COLO829 (cell line): ENCODE measurements at regions not wholly inside any gene's neighbourhood (a gene's known extent, or its start where the extent isn't known, plus 50 kb on each side); places are given as distances from the start of the nearest gene placed in this dataset.

Experiments
- DNase-seq: peaks from one replicate; pipeline ENCODE4 v3.0.0; 2012; ENCODE audit warnings: low spot score

GRCh38 chr6:85192596-85192995 is 257.3 kb upstream of the NT5E start:
- DNase-seq = no peak

GRCh38 chr6:85192186-85192585 is 257.7 kb upstream of the NT5E start:
- peak; percentile 13 for DNase-seq

DNA sequence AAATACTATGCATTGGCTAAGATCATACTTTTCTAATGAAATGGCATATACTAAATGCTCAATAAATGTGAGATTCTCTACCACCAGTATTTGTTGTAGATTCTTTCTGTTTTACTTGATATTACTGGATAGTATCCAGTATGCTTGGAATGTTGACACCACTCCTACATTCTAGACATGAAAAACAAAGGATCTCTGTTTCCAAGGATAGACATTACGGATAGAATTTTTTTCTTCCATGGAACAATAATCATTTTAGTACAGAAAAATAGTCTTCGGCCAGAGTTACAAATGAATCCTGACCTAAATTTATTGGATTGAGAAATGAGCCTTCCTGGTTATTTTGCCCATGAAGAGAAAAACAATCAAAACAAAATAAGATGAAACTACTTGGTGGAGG is 258.2 kb upstream of the NT5E start:
- DNase-seq = peak; percentile 58

- peak; percentile 18 for DNase-seq
Measured at GRCh38 chr6:85186546-85187175, 263.2 kb upstream of the NT5E start.

DNA sequence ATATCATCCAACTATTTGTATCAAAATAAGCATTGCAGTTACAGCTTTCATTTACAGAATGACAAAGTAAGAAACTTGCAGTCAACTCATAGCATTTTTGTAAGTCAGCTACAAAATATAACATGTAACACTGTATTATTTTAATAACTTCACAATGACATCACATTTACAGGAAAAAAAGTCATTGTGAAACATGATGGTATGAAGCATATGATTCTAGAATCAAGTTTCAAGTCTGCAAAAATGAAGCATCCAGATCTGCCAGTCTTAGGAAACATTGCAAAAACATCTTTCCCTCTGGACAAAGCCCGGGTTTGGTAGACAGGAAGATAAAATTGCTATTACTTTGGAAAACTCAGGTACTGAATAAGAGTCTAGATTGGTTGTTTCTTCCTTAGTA is 263.9 kb upstream of the NT5E start:
- no peak for DNase-seq

DNA sequence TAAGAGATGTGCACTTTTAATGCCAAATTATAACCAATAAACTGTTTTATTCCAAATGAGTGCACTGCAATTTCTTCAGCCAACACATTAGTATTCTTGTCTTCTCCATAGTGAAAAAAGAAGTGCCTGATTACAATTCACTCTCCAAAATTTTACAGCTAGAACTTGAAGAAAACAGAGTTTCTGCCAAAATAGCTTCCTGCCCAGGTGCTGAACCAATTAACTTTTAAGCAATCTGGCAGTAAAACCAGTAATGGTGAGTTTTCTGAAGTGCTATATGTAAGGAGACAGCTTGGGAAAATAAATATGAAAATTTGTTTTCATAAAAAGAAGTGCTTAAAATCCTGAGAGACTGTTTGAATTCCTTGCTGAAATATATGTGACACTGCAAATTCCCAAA is 266.0 kb upstream of the NT5E start:
- no peak for DNase-seq

GRCh38 chr6:85172705-85173104 is 277.2 kb upstream of the NT5E start:
- DNase-seq = no peak

DNA sequence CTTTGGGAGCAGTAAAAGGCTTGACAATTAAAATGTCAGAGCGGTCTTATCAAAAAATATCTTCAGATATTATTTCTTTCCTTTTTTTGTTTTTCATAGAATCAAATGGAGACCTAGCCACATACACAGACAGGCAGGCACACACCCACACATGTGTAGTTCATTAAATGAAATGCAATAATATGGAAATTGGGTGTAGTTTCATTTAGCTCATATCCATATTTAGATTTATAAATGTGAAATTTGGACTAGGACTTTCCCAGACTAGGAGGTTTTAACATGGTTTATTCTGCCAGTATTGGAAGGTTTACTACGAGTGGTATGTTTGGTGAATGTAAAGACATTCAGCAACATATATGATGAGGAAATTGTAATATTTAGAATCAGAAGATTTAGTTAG is 277.7 kb upstream of the NT5E start:
- no peak for DNase-seq

DNA sequence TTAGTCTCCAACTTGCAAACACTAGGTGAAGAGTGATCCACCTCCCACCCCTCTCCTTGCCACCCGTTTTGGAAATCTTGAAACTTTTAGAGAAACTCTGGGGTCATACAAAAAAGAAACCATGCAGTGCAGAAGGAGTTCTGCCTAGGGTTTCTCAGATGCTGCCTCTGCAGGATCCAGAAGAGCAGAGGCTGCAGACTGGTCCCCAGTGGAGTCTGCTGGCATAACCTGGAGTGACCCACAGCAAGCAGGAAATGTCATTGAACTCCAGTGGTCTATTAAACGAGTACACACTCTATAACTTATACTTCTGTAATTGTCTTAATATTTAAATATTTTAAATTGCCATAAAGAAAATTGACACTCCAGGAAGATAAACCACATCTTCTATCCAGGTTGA is 280.7 kb upstream of the NT5E start:
- no peak for DNase-seq

GRCh38 chr6:85168146-85168545 is 281.7 kb upstream of the NT5E start:
- DNase-seq = no peak

DNA sequence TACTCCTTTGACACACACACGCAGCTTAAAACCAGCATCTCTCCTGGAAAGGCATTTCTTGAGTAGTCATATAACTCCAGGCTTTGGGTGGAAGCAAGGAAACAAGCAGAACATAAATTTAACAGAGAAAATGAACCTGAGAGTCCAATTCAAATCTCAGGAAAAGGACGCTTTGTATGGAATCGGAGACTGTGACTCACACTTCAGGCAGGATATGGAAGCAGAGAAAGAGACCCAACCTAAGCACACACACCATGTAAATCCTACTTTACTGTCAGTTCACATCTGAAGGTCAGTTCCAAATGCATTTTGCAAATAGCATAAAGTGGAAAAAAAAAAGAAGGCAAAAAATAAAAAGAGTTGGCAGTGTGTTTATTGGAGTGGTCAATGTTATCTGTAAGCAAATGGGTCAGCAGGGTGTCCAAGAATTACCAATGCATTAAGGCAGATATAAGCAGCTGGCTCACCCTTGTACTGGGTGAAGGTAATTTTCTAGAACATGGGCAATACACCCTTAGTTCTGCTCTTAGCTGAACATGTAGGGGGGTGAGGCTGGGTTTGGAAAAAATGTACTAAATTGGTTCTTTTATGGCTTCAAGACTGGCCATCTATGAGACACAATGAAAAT is 283.7 kb upstream of the NT5E start:
- no peak for DNase-seq

GRCh38 chr6:85163156-85164080 is 286.5 kb upstream of the NT5E start:
- DNase-seq = no peak

- DNase-seq = no peak
Measured at GRCh38 chr6:85157311-85157710, 292.6 kb upstream of the NT5E start.

GRCh38 chr6:85143676-85144075 is 306.2 kb upstream of the NT5E start:
- DNase-seq = no peak

- DNase-seq = no peak
Measured at GRCh38 chr6:85137865-85138264, 312.0 kb upstream of the NT5E start.

GRCh38 chr6:85136310-85136709 is 313.6 kb upstream of the NT5E start:
- DNase-seq = no peak

GRCh38 chr6:85135376-85136094 is 314.3 kb upstream of the NT5E start:
- no peak for DNase-seq

- peak; percentile 24 for DNase-seq
Measured at GRCh38 chr6:85134172-85134571, 315.7 kb upstream of the NT5E start.

DNA sequence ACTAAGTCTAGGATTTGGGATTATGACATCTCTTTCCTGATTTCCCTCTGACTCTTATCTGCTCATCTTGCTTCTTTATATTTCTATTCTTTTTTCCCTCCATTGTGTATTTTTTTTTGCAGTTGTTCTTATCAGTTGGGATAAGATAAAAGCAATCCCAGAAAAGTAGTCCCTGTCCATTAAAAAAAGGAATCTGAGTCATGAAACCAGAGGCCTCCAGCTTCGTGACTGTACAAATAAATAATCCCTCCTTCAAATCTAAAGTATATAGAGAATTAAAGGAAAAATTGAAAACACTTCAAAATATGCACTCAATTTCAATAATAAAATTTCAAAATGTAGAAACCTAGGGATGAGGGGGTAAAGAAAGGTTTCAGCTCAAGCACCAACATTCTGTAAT is 317.8 kb upstream of the NT5E start:
- DNase-seq = no peak

GRCh38 chr6:85130743-85131142 is 319.1 kb upstream of the NT5E start:
- no peak for DNase-seq

DNA sequence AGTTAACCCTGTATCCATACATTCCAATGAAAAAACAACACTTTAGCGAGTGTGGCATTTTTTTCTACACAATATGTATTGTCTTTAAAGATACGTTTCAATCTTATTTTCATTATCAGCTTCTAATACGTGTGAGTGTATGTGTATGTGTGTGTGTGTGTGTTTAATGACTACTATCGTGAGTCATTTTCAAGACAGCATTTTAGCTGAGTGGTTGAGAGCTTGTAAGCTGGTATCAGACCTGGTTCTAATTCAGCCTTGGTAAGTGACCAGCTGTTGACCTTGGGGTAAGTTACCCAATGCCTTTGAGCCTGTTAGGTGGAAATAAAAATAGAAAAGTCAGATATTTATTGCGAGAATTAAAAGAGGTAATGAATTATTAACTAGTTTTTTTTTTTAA is 320.0 kb upstream of the NT5E start:
- no peak for DNase-seq

GRCh38 chr6:85128781-85129180 is 321.1 kb upstream of the NT5E start:
- no peak for DNase-seq
